Neural progenitor cell (in vitro differentiated cells): ENCODE measurements at regions not wholly inside any gene's neighbourhood (a gene's known extent, or its start where the extent isn't known, plus 50 kb on each side); places are given as distances from the start of the nearest gene placed in this dataset.
A peak's percentile ranks its signal among the peaks of the same experiment; 100 is the strongest.

ENCODE experiments used
- DNase-seq: peaks from one replicate; pipeline ENCODE4 v3.0.0-alpha.2; 2016; ENCODE audit warnings: low spot score
- H2AFZ ChIP-seq: fragments of 200-600 bp; sonication (generic); replicated peaks from 2 replicates; pipeline ENCODE4 v1.6.1; 2016; ENCODE audit warnings: antibody characterized with exemption
- H3F3A ChIP-seq: fragments of 200-600 bp; sonication (generic); 2 replicates; pipeline ENCODE4 v1.6.1; 2016; ENCODE audit warnings: antibody characterized with exemption, low read depth
- H3K27ac ChIP-seq: fragments of 200-600 bp; sonication (generic); 2 replicates; pipeline ENCODE4 v1.5.1; 2016; ENCODE audit warnings: mild to moderate bottlenecking
- H3K27me3 ChIP-seq: fragments of 200-600 bp; sonication (generic); 2 replicates; pipeline ENCODE4 v1.6.1; 2016; ENCODE audit warnings: mild to moderate bottlenecking, moderate library complexity
- H3K36me3 ChIP-seq: fragments of 200-600 bp; sonication (generic); 2 replicates; pipeline ENCODE4 v1.5.1; 2016
- H3K4me1 ChIP-seq: fragments of 200-600 bp; sonication (generic); 2 replicates; pipeline ENCODE4 v1.6.1; 2016; ENCODE audit warnings: mixed run types
- H3K4me2 ChIP-seq: fragments of 200-600 bp; sonication (generic); 2 replicates; pipeline ENCODE4 v1.6.1; 2016
- H3K4me3 ChIP-seq: fragments of 200-600 bp; sonication (generic); 2 replicates; pipeline ENCODE4 v1.5.1; 2016
- H3K79me2 ChIP-seq: fragments of 200-600 bp; sonication (generic); 2 replicates; pipeline ENCODE4 v1.6.1; 2016; ENCODE audit warnings: low read depth
- H3K9ac ChIP-seq: fragments of 200-600 bp; sonication (generic); 2 replicates; pipeline ENCODE4 v1.6.1; 2016
- H3K9me3 ChIP-seq: fragments of 200-600 bp; sonication (generic); 2 replicates; pipeline ENCODE4 v1.5.1; 2016; ENCODE audit warnings: low read depth
- H4K20me1 ChIP-seq: fragments of 200-600 bp; sonication (generic); 2 replicates; pipeline ENCODE4 v1.6.1; 2016; ENCODE audit warnings: low read depth
- H3K27ac Mint-ChIP-seq: 3 replicates; pipeline ENCODE4 v1.8.0; 2021; ENCODE audit warnings: mixed read lengths
- H3K27me3 Mint-ChIP-seq: 2 replicates; pipeline ENCODE4 v1.8.0; 2022; ENCODE audit warnings: low read depth, mild to moderate bottlenecking, inconsistent platforms, moderate library complexity, mixed read lengths; ENCODE audit not compliant: insufficient read depth
- H3K36me3 Mint-ChIP-seq: 3 replicates; pipeline ENCODE4 v1.8.0; 2021; ENCODE audit warnings: mixed read lengths
- H3K4me1 Mint-ChIP-seq: 3 replicates; pipeline ENCODE4 v1.8.0; 2021; ENCODE audit warnings: mixed read lengths
- H3K4me3 Mint-ChIP-seq: 3 replicates; pipeline ENCODE4 v1.8.0; 2021; ENCODE audit warnings: mild to moderate bottlenecking, moderate library complexity, mixed read lengths
- H3K9me3 Mint-ChIP-seq: 3 replicates; pipeline ENCODE4 v1.8.0; 2020; ENCODE audit warnings: mixed read lengths
- CTCF ChIP-seq: fragments of 200-600 bp; sonication (generic); IDR thresholded peaks from 2 replicates; pipeline ENCODE4 v1.5.1; 2017; ENCODE audit warnings: antibody characterized with exemption, mild to moderate bottlenecking
- EZH2 ChIP-seq: fragments of 200-600 bp; sonication (generic); IDR thresholded peaks from 2 replicates; pipeline ENCODE4 v1.6.1; 2017; ENCODE audit warnings: antibody characterized with exemption, mild to moderate bottlenecking, moderate library complexity
- EZH2phosphoT487 ChIP-seq: fragments of 200-600 bp; sonication (generic); IDR thresholded peaks from 2 replicates; pipeline ENCODE4 v1.6.1; 2017; ENCODE audit warnings: antibody characterized with exemption

- Histone ChIP-seq H3K4me1 (peaks cover 8% of the 10 kb centered on the region), H3K79me2 (no peaks in the 10 kb centered on the region), H3F3A (no peaks in the 10 kb centered on the region), H3K27ac (no peak overlapping the region), H2AFZ (no peak overlapping the region), H3K36me3 (no peaks in the 10 kb centered on the region), H3K4me2 (no peak overlapping the region), H3K9ac (no peak overlapping the region), H3K27me3 (peaks cover 12% of the 10 kb centered on the region), H3K4me3 (no peak overlapping the region), H4K20me1 (no peaks in the 10 kb centered on the region), H3K9me3 (no peaks in the 10 kb centered on the region)
- Mint-ChIP-seq H3K4me1 (peaks cover 7% of the 10 kb centered on the region), H3K27ac (no peak overlapping the region), H3K27me3 (peaks cover 5% of the 10 kb centered on the region), H3K36me3 (no peaks in the 10 kb centered on the region), H3K9me3 (no peaks in the 10 kb centered on the region), H3K4me3 (no peak overlapping the region)
- TF ChIP-seq EZH2phosphoT487 (no peak), EZH2 (no peak), CTCF (no peak)
- DNase-seq = peak; percentile 11
Observed at GRCh38 chr2:175687465-175687864, 314.6 kb downstream of the LNPK start.

GRCh38 chr2:175686002-175686401 lies 316.1 kb downstream of the LNPK start:
- H3K4me3 Mint-ChIP-seq = no peak overlapping the region
- no peak overlapping the region for H3K27ac ChIP-seq
- H3K9me3 ChIP-seq = no peaks in the 10 kb centered on the region
- no peak overlapping the region for H3K4me2 ChIP-seq
- no peak for DNase-seq
- no peak overlapping the region for H3K9ac ChIP-seq
- no peaks in the 10 kb centered on the region for H3K79me2 ChIP-seq
- peaks cover 7% of the 10 kb centered on the region for H3K4me1 Mint-ChIP-seq
- no peaks in the 10 kb centered on the region for H3F3A ChIP-seq
- TF ChIP-seq EZH2 = no peak
- no peak for TF ChIP-seq EZH2phosphoT487
- TF ChIP-seq CTCF = no peak
- no peak overlapping the region for H3K4me3 ChIP-seq
- H3K27me3 ChIP-seq = peaks cover 12% of the 10 kb centered on the region
- peaks cover 3% of the 10 kb centered on the region for H3K27me3 Mint-ChIP-seq
- H3K36me3 Mint-ChIP-seq = no peaks in the 10 kb centered on the region
- H2AFZ ChIP-seq = no peak overlapping the region
- H3K27ac Mint-ChIP-seq = no peak overlapping the region
- no peaks in the 10 kb centered on the region for H4K20me1 ChIP-seq
- no peaks in the 10 kb centered on the region for H3K9me3 Mint-ChIP-seq
- peaks cover 8% of the 10 kb centered on the region for H3K4me1 ChIP-seq
- H3K36me3 ChIP-seq = no peaks in the 10 kb centered on the region

GRCh38 chr2:175684466-175684865 lies 317.6 kb downstream of the LNPK start:
- Histone ChIP-seq H3K27me3 (peaks cover 12% of the 10 kb centered on the region), H3K4me2 (no peak overlapping the region), H2AFZ (no peak overlapping the region), H3F3A (no peaks in the 10 kb centered on the region), H3K79me2 (no peaks in the 10 kb centered on the region), H3K9me3 (no peaks in the 10 kb centered on the region), H3K4me1 (peaks cover 8% of the 10 kb centered on the region), H3K27ac (no peak overlapping the region), H3K9ac (no peak overlapping the region), H3K4me3 (no peak overlapping the region), H4K20me1 (no peaks in the 10 kb centered on the region), H3K36me3 (no peaks in the 10 kb centered on the region)
- Mint-ChIP-seq H3K27ac (no peak overlapping the region), H3K4me3 (no peak overlapping the region), H3K36me3 (no peaks in the 10 kb centered on the region), H3K4me1 (peaks cover 7% of the 10 kb centered on the region), H3K27me3 (peaks cover 2% of the 10 kb centered on the region), H3K9me3 (no peaks in the 10 kb centered on the region)
- TF ChIP-seq CTCF = no peak
- TF ChIP-seq EZH2phosphoT487 = no peak
- TF ChIP-seq EZH2 = no peak
- no peak for DNase-seq

GRCh38 chr2:175679728-175680127 lies 322.3 kb downstream of the LNPK start:
- H3K27ac Mint-ChIP-seq = no peak overlapping the region
- no peak for DNase-seq
- Histone ChIP-seq H2AFZ (no peak overlapping the region), H3K79me2 (no peaks in the 10 kb centered on the region), H4K20me1 (no peaks in the 10 kb centered on the region), H3K9me3 (no peaks in the 10 kb centered on the region), H3K4me3 (no peak overlapping the region), H3K27ac (no peak overlapping the region), H3K36me3 (no peaks in the 10 kb centered on the region), H3K27me3 (no peaks in the 10 kb centered on the region), H3K9ac (no peak overlapping the region), H3F3A (no peaks in the 10 kb centered on the region), H3K4me2 (no peak overlapping the region), H3K4me1 (no peaks in the 10 kb centered on the region)
- H3K4me1 Mint-ChIP-seq = no peaks in the 10 kb centered on the region
- peaks cover under 1% of the 10 kb centered on the region for H3K9me3 Mint-ChIP-seq
- H3K36me3 Mint-ChIP-seq = no peaks in the 10 kb centered on the region
- no peak for TF ChIP-seq EZH2phosphoT487
- no peak for TF ChIP-seq CTCF
- TF ChIP-seq EZH2 = no peak
- H3K27me3 Mint-ChIP-seq = peaks cover 6% of the 10 kb centered on the region
- H3K4me3 Mint-ChIP-seq = no peak overlapping the region
